Neural cell (in vitro differentiated cells): ENCODE measurements at regions not wholly inside any gene's neighbourhood (a gene's known extent, or its start where the extent isn't known, plus 50 kb on each side); places are given as distances from the start of the nearest gene placed in this dataset.

Source experiments
- H2AFZ ChIP-seq: fragments of 200-600, 300-800 bp; sonication (generic), shearing (Covaris generic); 2 replicates; pipeline ENCODE4 v1.6.0; 2014; ENCODE audit warnings: low read depth, mild to moderate bottlenecking, antibody characterized with exemption, low read length, moderate library complexity
- H3F3A ChIP-seq: fragments of 200-600 bp; shearing (Covaris generic); 2 replicates; pipeline ENCODE4 v1.6.1; 2016; ENCODE audit warnings: mild to moderate bottlenecking, moderate library complexity, mixed read lengths, antibody characterized with exemption, low read length; ENCODE audit not compliant: insufficient read depth, poor library complexity, severe bottlenecking
- H3K27ac ChIP-seq: fragments of 200-600, 300-800 bp; sonication (generic), shearing (Covaris generic); 2 replicates; pipeline ENCODE4 v1.5.1; 2014; ENCODE audit warnings: mild to moderate bottlenecking, low read length, moderate library complexity
- H3K27me3 ChIP-seq: fragments of 300-800, 200-600 bp; sonication (generic), shearing (Covaris generic); 2 replicates; pipeline ENCODE4 v1.6.0; 2014; ENCODE audit warnings: mild to moderate bottlenecking, low read depth, low read length, moderate library complexity; ENCODE audit not compliant: insufficient read depth
- H3K36me3 ChIP-seq: fragments of 300-800, 200-600 bp; sonication (generic), shearing (Covaris generic); 2 replicates; pipeline ENCODE4 v1.5.1; 2014; ENCODE audit warnings: mild to moderate bottlenecking, antibody characterized with exemption, low read length, moderate library complexity; ENCODE audit not compliant: insufficient read depth
- H3K4me2 ChIP-seq: fragments of 300-800, 200-600 bp; sonication (generic), shearing (Covaris generic); 2 replicates; pipeline ENCODE4 v1.6.0; 2014; ENCODE audit warnings: mild to moderate bottlenecking, low read length
- H3K4me3 ChIP-seq: fragments of 300-800, 200-600 bp; sonication (generic), shearing (Covaris generic); 2 replicates; pipeline ENCODE4 v1.5.1; 2014; ENCODE audit warnings: mild to moderate bottlenecking, low read length, moderate library complexity
- H3K79me2 ChIP-seq: fragments of 200-600 bp; shearing (Covaris generic); replicated peaks from 2 replicates; pipeline ENCODE4 v1.6.0; 2014; ENCODE audit warnings: mild to moderate bottlenecking, low read length, moderate library complexity; ENCODE audit not compliant: insufficient read depth
- H3K9ac ChIP-seq: fragments of 300-800, 200-600 bp; sonication (generic), shearing (Covaris generic); 2 replicates; pipeline ENCODE4 v1.6.1; 2016; ENCODE audit warnings: mild to moderate bottlenecking, low read length, mixed read lengths
- H3K9me2 ChIP-seq: fragments of 200-600 bp; shearing (Covaris generic); 2 replicates; pipeline ENCODE4 v1.6.1; 2016; ENCODE audit warnings: mild to moderate bottlenecking, low read length, mixed read lengths; ENCODE audit not compliant: insufficient read depth
- H3K9me3 ChIP-seq: fragments of 200-600, 300-800 bp; sonication (generic), shearing (Covaris generic); 2 replicates; pipeline ENCODE4 v1.6.1; 2016; ENCODE audit warnings: mild to moderate bottlenecking, mixed run types, low read length, moderate library complexity, mixed read lengths
- H4K20me1 ChIP-seq: fragments of 200-600 bp; shearing (Covaris generic); 2 replicates; pipeline ENCODE4 v1.6.1; 2016; ENCODE audit warnings: mild to moderate bottlenecking, mixed run types; ENCODE audit not compliant: insufficient read depth
- EP300 ChIP-seq: fragments of 450-650 bp; conservative IDR thresholded peaks from 2 replicates; pipeline ENCODE4 v1.6.1; 2014; ENCODE audit warnings: antibody characterized with exemption, mild to moderate bottlenecking, moderate library complexity; ENCODE audit not compliant: poor library complexity, severe bottlenecking
- EZH2 ChIP-seq: fragments of 200-600, 300-800 bp; shearing (Covaris generic), sonication (generic); IDR thresholded peaks from 2 replicates; pipeline ENCODE4 v1.6.1; 2014; ENCODE audit warnings: antibody characterized with exemption, low read length, borderline replicate concordance, mild to moderate bottlenecking; ENCODE audit not compliant: insufficient read depth, poor library complexity, severe bottlenecking
- MXI1 ChIP-seq: fragments of 450-650 bp; conservative IDR thresholded peaks from 2 replicates; pipeline ENCODE4 v1.6.1; 2014; ENCODE audit warnings: antibody characterized with exemption, mild to moderate bottlenecking; ENCODE audit not compliant: poor library complexity, severe bottlenecking
- POLR2AphosphoS5 ChIP-seq: IDR thresholded peaks from 2 replicates; pipeline ENCODE4 v1.6.1; 2012
- RAD21 ChIP-seq: fragments of 450-650 bp; conservative IDR thresholded peaks from 2 replicates; pipeline ENCODE4 v1.6.1; 2014; ENCODE audit warnings: antibody characterized with exemption, mild to moderate bottlenecking, moderate library complexity
- SMC3 ChIP-seq: fragments of 450-650 bp; conservative IDR thresholded peaks from 2 replicates; pipeline ENCODE4 v1.6.1; 2014; ENCODE audit warnings: antibody characterized with exemption, mild to moderate bottlenecking, moderate library complexity; ENCODE audit not compliant: poor library complexity
- TAF1 ChIP-seq: IDR thresholded peaks from 2 replicates; pipeline ENCODE4 v1.6.1; 2012; ENCODE audit warnings: low read depth
- TF ChIP-seq, protein P1 (sequence below): fragments of 450-650 bp; IDR thresholded peaks from 2 replicates; pipeline ENCODE4 v1.5.1; 2014; ENCODE audit warnings: antibody characterized with exemption, mild to moderate bottlenecking, moderate library complexity; ENCODE audit not compliant: poor library complexity, severe bottlenecking
- TF ChIP-seq, protein P2 (sequence below): IDR thresholded peaks from 2 replicates; pipeline ENCODE4 v1.6.1; 2012; ENCODE audit warnings: borderline replicate concordance

DNA sequence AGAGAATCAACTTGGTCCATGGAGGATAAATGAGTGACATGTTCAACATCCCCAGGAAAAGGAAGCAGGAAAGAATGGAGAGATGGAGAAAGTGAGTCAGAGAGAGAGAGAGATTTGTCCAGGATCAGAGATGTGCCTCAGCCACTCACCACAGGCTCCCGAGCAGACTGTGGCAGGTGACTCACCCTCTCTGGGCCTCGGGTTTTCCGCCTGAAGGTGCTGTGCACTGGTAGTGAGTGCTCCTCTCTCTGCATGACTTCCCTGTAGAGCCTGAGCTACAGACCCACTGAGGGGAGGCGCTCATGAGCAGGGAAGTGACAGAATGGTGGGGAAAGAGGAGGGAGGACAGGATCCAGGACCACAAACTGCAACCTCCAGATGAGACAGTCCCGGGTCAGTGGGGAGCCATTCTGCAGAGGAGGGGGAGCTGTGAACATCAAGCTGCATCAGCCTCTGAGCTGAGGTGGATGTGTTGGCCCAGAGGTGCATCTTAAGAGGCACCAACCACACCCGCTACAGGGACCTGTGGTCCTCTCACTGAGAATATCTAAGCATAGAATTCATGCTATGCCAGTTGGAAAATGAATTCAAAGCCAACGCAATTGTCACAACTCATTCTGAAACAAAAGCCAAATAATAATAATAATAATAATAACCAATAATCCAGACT is 433.4 kb downstream of the BRD1 start:
- Histone ChIP-seq H3K27ac (no peak overlapping the region), H4K20me1 (no peaks in the 10 kb centered on the region), H3K36me3 (no peaks in the 10 kb centered on the region), H2AFZ (no peak overlapping the region), H3K79me2 (no peaks in the 10 kb centered on the region), H3K4me2 (no peak overlapping the region), H3K9me3 (no peaks in the 10 kb centered on the region), H3K9me2 (no peaks in the 10 kb centered on the region), H3F3A (no peaks in the 10 kb centered on the region), H3K27me3 (no peaks in the 10 kb centered on the region), H3K4me3 (no peak overlapping the region), H3K9ac (no peak overlapping the region)
- TF ChIP-seq EP300 (no peak), SMC3 (no peak), RAD21 (no peak), POLR2AphosphoS5 (no peak), MXI1 (no peak), TAF1 (no peak), EZH2 (no peak)
- TF ChIP-seq, protein P1, sequence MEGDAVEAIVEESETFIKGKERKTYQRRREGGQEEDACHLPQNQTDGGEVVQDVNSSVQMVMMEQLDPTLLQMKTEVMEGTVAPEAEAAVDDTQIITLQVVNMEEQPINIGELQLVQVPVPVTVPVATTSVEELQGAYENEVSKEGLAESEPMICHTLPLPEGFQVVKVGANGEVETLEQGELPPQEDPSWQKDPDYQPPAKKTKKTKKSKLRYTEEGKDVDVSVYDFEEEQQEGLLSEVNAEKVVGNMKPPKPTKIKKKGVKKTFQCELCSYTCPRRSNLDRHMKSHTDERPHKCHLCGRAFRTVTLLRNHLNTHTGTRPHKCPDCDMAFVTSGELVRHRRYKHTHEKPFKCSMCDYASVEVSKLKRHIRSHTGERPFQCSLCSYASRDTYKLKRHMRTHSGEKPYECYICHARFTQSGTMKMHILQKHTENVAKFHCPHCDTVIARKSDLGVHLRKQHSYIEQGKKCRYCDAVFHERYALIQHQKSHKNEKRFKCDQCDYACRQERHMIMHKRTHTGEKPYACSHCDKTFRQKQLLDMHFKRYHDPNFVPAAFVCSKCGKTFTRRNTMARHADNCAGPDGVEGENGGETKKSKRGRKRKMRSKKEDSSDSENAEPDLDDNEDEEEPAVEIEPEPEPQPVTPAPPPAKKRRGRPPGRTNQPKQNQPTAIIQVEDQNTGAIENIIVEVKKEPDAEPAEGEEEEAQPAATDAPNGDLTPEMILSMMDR = no peak
- TF ChIP-seq, protein P2, sequence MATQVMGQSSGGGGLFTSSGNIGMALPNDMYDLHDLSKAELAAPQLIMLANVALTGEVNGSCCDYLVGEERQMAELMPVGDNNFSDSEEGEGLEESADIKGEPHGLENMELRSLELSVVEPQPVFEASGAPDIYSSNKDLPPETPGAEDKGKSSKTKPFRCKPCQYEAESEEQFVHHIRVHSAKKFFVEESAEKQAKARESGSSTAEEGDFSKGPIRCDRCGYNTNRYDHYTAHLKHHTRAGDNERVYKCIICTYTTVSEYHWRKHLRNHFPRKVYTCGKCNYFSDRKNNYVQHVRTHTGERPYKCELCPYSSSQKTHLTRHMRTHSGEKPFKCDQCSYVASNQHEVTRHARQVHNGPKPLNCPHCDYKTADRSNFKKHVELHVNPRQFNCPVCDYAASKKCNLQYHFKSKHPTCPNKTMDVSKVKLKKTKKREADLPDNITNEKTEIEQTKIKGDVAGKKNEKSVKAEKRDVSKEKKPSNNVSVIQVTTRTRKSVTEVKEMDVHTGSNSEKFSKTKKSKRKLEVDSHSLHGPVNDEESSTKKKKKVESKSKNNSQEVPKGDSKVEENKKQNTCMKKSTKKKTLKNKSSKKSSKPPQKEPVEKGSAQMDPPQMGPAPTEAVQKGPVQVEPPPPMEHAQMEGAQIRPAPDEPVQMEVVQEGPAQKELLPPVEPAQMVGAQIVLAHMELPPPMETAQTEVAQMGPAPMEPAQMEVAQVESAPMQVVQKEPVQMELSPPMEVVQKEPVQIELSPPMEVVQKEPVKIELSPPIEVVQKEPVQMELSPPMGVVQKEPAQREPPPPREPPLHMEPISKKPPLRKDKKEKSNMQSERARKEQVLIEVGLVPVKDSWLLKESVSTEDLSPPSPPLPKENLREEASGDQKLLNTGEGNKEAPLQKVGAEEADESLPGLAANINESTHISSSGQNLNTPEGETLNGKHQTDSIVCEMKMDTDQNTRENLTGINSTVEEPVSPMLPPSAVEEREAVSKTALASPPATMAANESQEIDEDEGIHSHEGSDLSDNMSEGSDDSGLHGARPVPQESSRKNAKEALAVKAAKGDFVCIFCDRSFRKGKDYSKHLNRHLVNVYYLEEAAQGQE = no peak

DNA sequence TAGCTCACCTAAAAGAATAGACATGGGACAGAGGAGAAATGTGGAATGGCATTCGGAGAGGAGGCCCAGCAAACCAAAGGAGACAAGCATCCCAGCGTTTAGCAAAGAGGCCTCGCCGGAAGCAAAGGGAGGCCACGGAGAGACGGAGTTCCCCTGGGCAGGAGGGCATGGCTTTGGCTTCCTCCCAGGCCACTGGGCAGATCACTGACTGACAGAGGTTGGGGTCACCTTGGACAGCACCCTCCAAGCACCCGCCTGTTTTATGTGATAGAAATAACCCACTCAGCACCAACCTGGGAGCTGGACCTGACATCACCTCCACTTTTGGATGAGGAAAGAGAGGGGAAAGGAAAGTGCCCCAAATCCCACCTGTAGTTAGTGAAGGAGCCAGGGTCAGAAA is 434.1 kb downstream of the BRD1 start:
- Histone ChIP-seq H3K36me3 (no peaks in the 10 kb centered on the region), H3K9ac (no peak overlapping the region), H3K27me3 (no peaks in the 10 kb centered on the region), H3F3A (no peaks in the 10 kb centered on the region), H4K20me1 (no peaks in the 10 kb centered on the region), H3K4me2 (no peak overlapping the region), H3K79me2 (no peaks in the 10 kb centered on the region), H3K9me2 (no peaks in the 10 kb centered on the region), H3K4me3 (no peak overlapping the region), H3K9me3 (no peaks in the 10 kb centered on the region), H2AFZ (no peak overlapping the region), H3K27ac (no peak overlapping the region)
- TF ChIP-seq, protein P1 = no peak
- TF ChIP-seq, protein P2 = no peak
- TF ChIP-seq EZH2 (no peak), EP300 (no peak), RAD21 (no peak), TAF1 (no peak), MXI1 (no peak), SMC3 (no peak)
